BLaER1 (cell line): ENCODE measurements at regions not wholly inside any gene's neighbourhood (a gene's known extent, or its start where the extent isn't known, plus 50 kb on each side); places are given as distances from the start of the nearest gene placed in this dataset.

ENCODE experiments used
- H3K27ac ChIP-seq: shearing (Covaris generic); formaldehyde crosslinking; 2 replicates; pipeline ENCODE4 v1.8.1; 2022
- H3K27me3 ChIP-seq: shearing (Covaris generic); formaldehyde crosslinking; 2 replicates; pipeline ENCODE4 v1.8.1; 2022
- H3K36me3 ChIP-seq: shearing (Covaris generic); formaldehyde crosslinking; 2 replicates; pipeline ENCODE4 v1.8.1; 2022
- H3K4me1 ChIP-seq: shearing (Covaris generic); formaldehyde crosslinking; 2 replicates; pipeline ENCODE4 v1.8.1; 2022
- H3K4me2 ChIP-seq: shearing (Covaris generic); formaldehyde crosslinking; 2 replicates; pipeline ENCODE4 v1.8.1; 2022
- H3K4me3 ChIP-seq: shearing (Covaris generic); formaldehyde crosslinking; 2 replicates; pipeline ENCODE4 v1.8.1; 2022
- H3K9ac ChIP-seq: shearing (Covaris generic); formaldehyde crosslinking; 2 replicates; pipeline ENCODE4 v1.8.1; 2022
- H3K9me3 ChIP-seq: shearing (Covaris generic); formaldehyde crosslinking; 2 replicates; pipeline ENCODE4 v1.8.1; 2022
- H4K20me1 ChIP-seq: shearing (Covaris generic); formaldehyde crosslinking; 2 replicates; pipeline ENCODE4 v1.8.1; 2022
- Cebpa-rat ChIP-seq: shearing (Covaris generic); IDR thresholded peaks from 2 replicates; pipeline ENCODE4 v1.8.1; 2022

- Histone ChIP-seq H3K9ac (no peak overlapping the region), H3K4me3 (no peak overlapping the region), H3K4me2 (no peak overlapping the region), H3K4me1 (no peaks in the 10 kb centered on the region), H3K27me3 (no peaks in the 10 kb centered on the region), H4K20me1 (no peaks in the 10 kb centered on the region), H3K36me3 (no peaks in the 10 kb centered on the region), H3K9me3 (no peaks in the 10 kb centered on the region), H3K27ac (no peak overlapping the region)
- TF ChIP-seq Cebpa-rat: no peak
These were observed 85.1 kb upstream of the NANOGP8 start for GRCh38 chr15:35170207-35170606.

GRCh38 chr15:35168464-35168863, 83.4 kb upstream of the NANOGP8 start:
- no peak overlapping the region for H3K9ac ChIP-seq

GRCh38 chr15:35167675-35168074, 82.6 kb upstream of the NANOGP8 start:
- Histone ChIP-seq H3K9me3 (no peaks in the 10 kb centered on the region), H4K20me1 (no peaks in the 10 kb centered on the region), H3K4me2 (no peak overlapping the region), H3K36me3 (no peaks in the 10 kb centered on the region), H3K27me3 (no peaks in the 10 kb centered on the region), H3K27ac (no peak overlapping the region), H3K4me3 (no peak overlapping the region), H3K4me1 (no peaks in the 10 kb centered on the region), H3K9ac (no peak overlapping the region)
- TF ChIP-seq Cebpa-rat: no peak

More at GRCh38 chr15:35168464-35168863, 83.4 kb upstream of the NANOGP8 start:
- H3K4me1 ChIP-seq: no peaks in the 10 kb centered on the region
- no peak overlapping the region for H3K4me2 ChIP-seq
- H3K4me3 ChIP-seq: no peak overlapping the region
- no peak for TF ChIP-seq Cebpa-rat
- no peak overlapping the region for H3K27ac ChIP-seq
- H3K9me3 ChIP-seq: no peaks in the 10 kb centered on the region
- H3K36me3 ChIP-seq: no peaks in the 10 kb centered on the region
- H4K20me1 ChIP-seq: no peaks in the 10 kb centered on the region
- no peaks in the 10 kb centered on the region for H3K27me3 ChIP-seq

GRCh38 chr15:35166730-35167359, 81.8 kb upstream of the NANOGP8 start:
- no peaks in the 10 kb centered on the region for H4K20me1 ChIP-seq
- no peaks in the 10 kb centered on the region for H3K4me1 ChIP-seq
- H3K27ac ChIP-seq: no peak overlapping the region
- H3K4me2 ChIP-seq: no peak overlapping the region
- no peak overlapping the region for H3K9ac ChIP-seq
- no peaks in the 10 kb centered on the region for H3K27me3 ChIP-seq
- no peaks in the 10 kb centered on the region for H3K36me3 ChIP-seq
- no peak overlapping the region for H3K4me3 ChIP-seq
- no peak for TF ChIP-seq Cebpa-rat
- H3K9me3 ChIP-seq: no peaks in the 10 kb centered on the region

- no peaks in the 10 kb centered on the region for H3K9me3 ChIP-seq
- no peak for TF ChIP-seq Cebpa-rat
- H3K4me1 ChIP-seq: no peaks in the 10 kb centered on the region
- no peak overlapping the region for H3K4me2 ChIP-seq
- H3K27me3 ChIP-seq: no peaks in the 10 kb centered on the region
- no peaks in the 10 kb centered on the region for H4K20me1 ChIP-seq
- no peak overlapping the region for H3K4me3 ChIP-seq
- H3K9ac ChIP-seq: no peak overlapping the region
- no peaks in the 10 kb centered on the region for H3K36me3 ChIP-seq
- no peak overlapping the region for H3K27ac ChIP-seq
These were observed 76.6 kb upstream of the NANOGP8 start for GRCh38 chr15:35161694-35162093.

- H3K4me1 ChIP-seq: no peaks in the 10 kb centered on the region
- H3K9ac ChIP-seq: no peak overlapping the region
- H3K36me3 ChIP-seq: no peaks in the 10 kb centered on the region
- H3K27me3 ChIP-seq: no peaks in the 10 kb centered on the region
- no peak for TF ChIP-seq Cebpa-rat
- no peaks in the 10 kb centered on the region for H3K9me3 ChIP-seq
- no peak overlapping the region for H3K27ac ChIP-seq
- H3K4me2 ChIP-seq: no peak overlapping the region
- H3K4me3 ChIP-seq: no peak overlapping the region
- H4K20me1 ChIP-seq: no peaks in the 10 kb centered on the region
These were observed 74.1 kb upstream of the NANOGP8 start for GRCh38 chr15:35159170-35159569.

GRCh38 chr15:35151782-35152181, 66.7 kb upstream of the NANOGP8 start:
- H3K4me1 ChIP-seq: no peaks in the 10 kb centered on the region
- no peaks in the 10 kb centered on the region for H3K9me3 ChIP-seq
- H4K20me1 ChIP-seq: no peaks in the 10 kb centered on the region
- no peak overlapping the region for H3K27ac ChIP-seq
- H3K4me2 ChIP-seq: no peak overlapping the region
- H3K4me3 ChIP-seq: no peak overlapping the region
- H3K9ac ChIP-seq: no peak overlapping the region
- no peak for TF ChIP-seq Cebpa-rat
- no peaks in the 10 kb centered on the region for H3K36me3 ChIP-seq
- H3K27me3 ChIP-seq: no peaks in the 10 kb centered on the region

- Histone ChIP-seq H3K4me1 (no peaks in the 10 kb centered on the region), H4K20me1 (no peaks in the 10 kb centered on the region), H3K9me3 (no peaks in the 10 kb centered on the region), H3K27ac (no peak overlapping the region), H3K4me3 (no peak overlapping the region), H3K4me2 (no peak overlapping the region), H3K9ac (no peak overlapping the region), H3K27me3 (no peaks in the 10 kb centered on the region), H3K36me3 (no peaks in the 10 kb centered on the region)
- no peak for TF ChIP-seq Cebpa-rat
These were observed 66.3 kb upstream of the NANOGP8 start for GRCh38 chr15:35151381-35151780.

GRCh38 chr15:35150361-35150760, 65.3 kb upstream of the NANOGP8 start:
- Histone ChIP-seq H3K27ac (no peak overlapping the region), H3K36me3 (no peaks in the 10 kb centered on the region), H3K4me3 (no peak overlapping the region), H3K27me3 (no peaks in the 10 kb centered on the region), H4K20me1 (no peaks in the 10 kb centered on the region), H3K9me3 (no peaks in the 10 kb centered on the region), H3K4me2 (no peak overlapping the region), H3K9ac (no peak overlapping the region), H3K4me1 (no peaks in the 10 kb centered on the region)
- TF ChIP-seq Cebpa-rat: no peak

- H3K4me2 ChIP-seq: no peak overlapping the region
- H3K9ac ChIP-seq: no peak overlapping the region
- H3K4me1 ChIP-seq: no peaks in the 10 kb centered on the region
- no peak for TF ChIP-seq Cebpa-rat
- no peak overlapping the region for H3K4me3 ChIP-seq
- no peak overlapping the region for H3K27ac ChIP-seq
- no peaks in the 10 kb centered on the region for H4K20me1 ChIP-seq
- H3K36me3 ChIP-seq: no peaks in the 10 kb centered on the region
- H3K9me3 ChIP-seq: no peaks in the 10 kb centered on the region
- H3K27me3 ChIP-seq: no peaks in the 10 kb centered on the region
These were observed 60.2 kb upstream of the NANOGP8 start for GRCh38 chr15:35145336-35145735.

GRCh38 chr15:35142578-35142977, 57.5 kb upstream of the NANOGP8 start:
- H3K9me3 ChIP-seq: no peaks in the 10 kb centered on the region
- no peak overlapping the region for H3K4me2 ChIP-seq
- no peak overlapping the region for H3K9ac ChIP-seq
- H3K27me3 ChIP-seq: no peaks in the 10 kb centered on the region
- H3K36me3 ChIP-seq: no peaks in the 10 kb centered on the region
- no peaks in the 10 kb centered on the region for H3K4me1 ChIP-seq
- TF ChIP-seq Cebpa-rat: no peak
- no peak overlapping the region for H3K27ac ChIP-seq
- H3K4me3 ChIP-seq: no peak overlapping the region
- H4K20me1 ChIP-seq: no peaks in the 10 kb centered on the region
